GM12873 (cell line): ENCODE measurements at regions not wholly inside any gene's neighbourhood (a gene's known extent, or its start where the extent isn't known, plus 50 kb on each side); places are given as distances from the start of the nearest gene placed in this dataset.

ENCODE experiments used
- TF ChIP-seq, protein P1 (sequence below): IDR thresholded peaks from 2 replicates; pipeline ENCODE4 v1.5.1; 2012; ENCODE audit warnings: low read depth, mild to moderate bottlenecking, moderate library complexity, low read length, control low read depth; ENCODE audit not compliant: insufficient read depth; ENCODE audit errors: missing control alignments

DNA sequence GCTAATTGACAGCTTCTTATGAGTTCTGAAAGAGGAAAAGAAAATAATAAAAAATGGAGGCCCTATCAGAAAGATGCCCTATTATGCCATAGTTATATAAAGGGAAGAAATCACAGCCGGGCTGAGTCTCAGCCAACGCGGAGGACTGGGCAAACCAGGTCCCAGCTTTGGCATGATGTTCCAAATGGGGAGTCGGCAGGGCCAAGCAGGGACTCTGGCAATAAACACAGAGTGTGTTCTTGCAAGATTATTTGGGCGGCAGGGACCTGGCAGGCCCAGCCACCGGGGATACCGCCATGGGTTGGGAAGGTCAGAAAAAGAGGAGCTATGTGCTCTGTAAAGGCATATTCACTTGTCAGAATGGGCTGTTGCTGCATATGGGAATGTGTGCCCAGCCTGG lies 694.9 kb downstream of the BCL11A start:
- TF ChIP-seq, protein P1, sequence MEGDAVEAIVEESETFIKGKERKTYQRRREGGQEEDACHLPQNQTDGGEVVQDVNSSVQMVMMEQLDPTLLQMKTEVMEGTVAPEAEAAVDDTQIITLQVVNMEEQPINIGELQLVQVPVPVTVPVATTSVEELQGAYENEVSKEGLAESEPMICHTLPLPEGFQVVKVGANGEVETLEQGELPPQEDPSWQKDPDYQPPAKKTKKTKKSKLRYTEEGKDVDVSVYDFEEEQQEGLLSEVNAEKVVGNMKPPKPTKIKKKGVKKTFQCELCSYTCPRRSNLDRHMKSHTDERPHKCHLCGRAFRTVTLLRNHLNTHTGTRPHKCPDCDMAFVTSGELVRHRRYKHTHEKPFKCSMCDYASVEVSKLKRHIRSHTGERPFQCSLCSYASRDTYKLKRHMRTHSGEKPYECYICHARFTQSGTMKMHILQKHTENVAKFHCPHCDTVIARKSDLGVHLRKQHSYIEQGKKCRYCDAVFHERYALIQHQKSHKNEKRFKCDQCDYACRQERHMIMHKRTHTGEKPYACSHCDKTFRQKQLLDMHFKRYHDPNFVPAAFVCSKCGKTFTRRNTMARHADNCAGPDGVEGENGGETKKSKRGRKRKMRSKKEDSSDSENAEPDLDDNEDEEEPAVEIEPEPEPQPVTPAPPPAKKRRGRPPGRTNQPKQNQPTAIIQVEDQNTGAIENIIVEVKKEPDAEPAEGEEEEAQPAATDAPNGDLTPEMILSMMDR, result no peak

DNA sequence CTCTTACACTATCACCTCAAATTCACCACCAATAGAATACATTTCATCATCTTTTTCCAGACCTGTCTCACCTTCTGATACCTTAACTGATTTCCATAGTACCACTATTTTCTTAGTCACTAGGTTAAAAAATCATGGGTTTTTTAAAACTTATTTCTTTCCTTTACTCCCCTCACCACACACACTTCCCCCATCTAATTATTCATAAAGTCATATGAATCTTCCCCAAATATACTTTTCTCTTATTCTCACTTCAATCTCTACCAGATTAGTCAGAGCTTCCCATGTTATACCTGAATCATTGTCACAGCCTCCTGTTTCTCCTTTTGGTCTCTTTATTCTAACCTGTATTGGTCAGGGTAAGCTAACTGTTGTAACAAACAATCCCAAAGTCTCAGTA lies 696.3 kb downstream of the BCL11A start:
- TF ChIP-seq, protein P1, result no peak

- TF ChIP-seq, protein P1, result no peak
These were observed 697.1 kb downstream of the BCL11A start for GRCh38 chr2:59856391-59856790.

- TF ChIP-seq, protein P1, result no peak
These were observed 700.4 kb downstream of the BCL11A start for GRCh38 chr2:59853032-59853431.

DNA sequence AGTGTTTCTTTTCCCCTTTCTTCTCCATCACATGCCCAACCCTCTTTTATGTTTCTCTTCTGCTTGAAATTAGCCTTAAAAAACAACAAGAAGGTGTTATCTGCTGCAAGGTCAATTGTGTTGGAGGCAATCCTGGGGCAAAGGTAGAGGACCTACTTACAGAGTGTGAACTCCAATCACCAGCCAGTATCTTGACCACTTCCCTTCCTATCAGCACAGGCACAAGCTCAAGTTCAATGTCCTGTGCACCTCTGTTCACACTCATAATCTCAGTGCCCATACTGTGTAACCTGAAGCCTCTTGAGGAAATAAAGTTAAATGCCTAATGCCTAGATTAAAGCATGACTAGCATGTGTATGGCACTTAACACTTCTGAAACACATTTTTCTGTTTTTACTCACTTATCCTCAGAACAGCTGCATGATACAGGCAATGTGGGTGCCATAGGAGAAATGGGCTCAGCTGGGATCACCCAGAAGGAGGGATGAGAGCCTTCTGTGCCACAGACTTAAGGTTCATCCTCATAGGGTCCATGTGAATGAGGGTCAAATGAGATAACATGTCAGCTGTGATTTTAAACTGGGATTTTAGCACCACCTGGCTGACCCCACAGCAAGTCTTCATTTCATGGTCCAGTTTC lies 701.5 kb downstream of the BCL11A start:
- TF ChIP-seq, protein P1, result no peak

GRCh38 chr2:59850554-59850953 lies 702.9 kb downstream of the BCL11A start:
- TF ChIP-seq, protein P1, result no peak

- TF ChIP-seq, protein P1, result no peak
These were observed 719.5 kb downstream of the BCL11A start for GRCh38 chr2:59833941-59834340.
